SH-SY5Y (cell line): ENCODE measurements at regions not wholly inside any gene's neighbourhood (a gene's known extent, or its start where the extent isn't known, plus 50 kb on each side); places are given as distances from the start of the nearest gene placed in this dataset.

Source experiments
- GATA2 ChIP-seq: IDR thresholded peaks from 2 replicates; pipeline ENCODE4 v1.6.1; 2011; ENCODE audit warnings: mild to moderate bottlenecking, low read depth, low read length
- GATA3 ChIP-seq: IDR thresholded peaks from 2 replicates; pipeline ENCODE4 v1.6.1; 2011; ENCODE audit warnings: low read depth, mild to moderate bottlenecking, low read length, moderate library complexity

DNA sequence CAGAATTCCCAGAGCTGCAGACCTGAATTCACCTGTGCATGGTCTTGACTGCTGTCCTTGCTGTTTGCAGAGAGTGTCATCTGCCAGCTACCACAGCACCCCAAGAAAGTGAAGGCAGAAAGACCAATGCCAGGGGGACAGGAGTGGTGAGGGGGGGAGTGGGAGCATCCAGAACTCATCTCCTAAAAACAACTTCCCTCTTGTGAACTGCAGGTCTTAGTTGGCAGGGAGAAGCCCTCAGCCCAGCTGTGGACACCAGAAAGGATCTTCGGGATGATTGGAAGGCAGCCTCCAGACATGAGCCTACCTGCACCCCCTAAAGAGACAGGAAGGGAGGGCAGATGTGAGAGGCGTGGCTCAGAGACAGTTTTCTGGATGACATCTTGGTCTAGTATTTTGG lies 615.8 kb upstream of the MGMT start:
- TF ChIP-seq GATA2 (no peak), GATA3 (no peak)
